MCF 10A (cell line): ENCODE measurements at regions not wholly inside any gene's neighbourhood (a gene's known extent, or its start where the extent isn't known, plus 50 kb on each side); places are given as distances from the start of the nearest gene placed in this dataset.

Experiments
- BruUV-seq: library from RNA; stranded (reverse); fragments of 400-500 nt; replicated peaks from 2 replicates; lab custom pipeline; 2021; lab: Mats Ljungman, UMichigan
- CTCF ChIA-PET: fragments of 300-600 bp; sonication (Branson Sonifier 250); formaldehyde crosslinking; extraction: SDS; loops from one replicate; lab custom pipeline; 2021; ENCODE audit warnings: antibody characterized with exemption, inconsistent platforms; lab: Yijun Ruan, JAX
- POLR2A ChIA-PET: fragments of 300-600, 350-650 bp; sonication (Branson Sonifier 250); formaldehyde crosslinking; extraction: SDS; loops from one replicate; lab custom pipeline; 2020; ENCODE audit warnings: antibody characterized with exemption, inconsistent platforms; lab: Yijun Ruan, JAX
- DNase-seq: peaks from one replicate; pipeline ENCODE4 v3.0.0-alpha.2; 2018; ENCODE audit not compliant: unreplicated experiment
- H3K27ac Mint-ChIP-seq: one replicate; pipeline ENCODE4 v1.8.0; 2022; ENCODE audit warnings: mild to moderate bottlenecking, low read depth, mixed read lengths; ENCODE audit not compliant: unreplicated experiment
- H3K27me3 Mint-ChIP-seq: one replicate; pipeline ENCODE4 v1.8.0; 2022; ENCODE audit warnings: mixed read lengths; ENCODE audit not compliant: insufficient read depth, unreplicated experiment
- H3K36me3 Mint-ChIP-seq: one replicate; pipeline ENCODE4 v1.8.0; 2022; ENCODE audit warnings: mild to moderate bottlenecking, moderate library complexity, mixed read lengths; ENCODE audit not compliant: insufficient read depth, unreplicated experiment
- H3K4me1 Mint-ChIP-seq: one replicate; pipeline ENCODE4 v1.8.0; 2022; ENCODE audit warnings: mixed read lengths; ENCODE audit not compliant: insufficient read depth, unreplicated experiment
- H3K4me3 Mint-ChIP-seq: one replicate; pipeline ENCODE4 v1.8.0; 2022; ENCODE audit warnings: mild to moderate bottlenecking, moderate library complexity, mixed read lengths; ENCODE audit not compliant: unreplicated experiment
- H3K9me3 Mint-ChIP-seq: one replicate; pipeline ENCODE4 v1.8.0; 2022; ENCODE audit warnings: mixed read lengths; ENCODE audit not compliant: unreplicated experiment
- CTCF ChIP-seq: fragments of 200-600 bp; IDR thresholded peaks from one replicate; pipeline ENCODE4 v1.8.0; 2022; ENCODE audit warnings: antibody characterized with exemption, mild to moderate bottlenecking; ENCODE audit not compliant: unreplicated experiment
- intact Hi-C: fragments of 100-400 bp; cut with micrococcal nuclease; formaldehyde crosslinking; loops from 2 replicates; pipeline ENCODE4 v1.14.1; 2022

- POLR2A ChIA-PET = no interaction called here
- CTCF ChIA-PET = interaction anchor here (0.9 to 2.6 kb wide), 3 partner anchors 22 to 279 kb away, joined by 3 to 31 read pairs (median 5); no protein-coding TSS in a partner anchor
- H3K36me3 Mint-ChIP-seq = no peaks in the 10 kb centered on the region
- no peaks in the 10 kb centered on the region for H3K9me3 Mint-ChIP-seq
- no TSS peak for BruUV-seq
- no peaks in the 10 kb centered on the region for H3K4me1 Mint-ChIP-seq
- TF ChIP-seq CTCF = no peak
- H3K27ac Mint-ChIP-seq = no peak overlapping the region
- no peak overlapping the region for H3K4me3 Mint-ChIP-seq
- intact Hi-C loops = no loop called here
- no peak for DNase-seq
- H3K27me3 Mint-ChIP-seq = no peaks in the 10 kb centered on the region
Measured at GRCh38 chr4:81348778-81349094, 123.0 kb downstream of the RASGEF1B start.

GRCh38 chr4:81348086-81348777, 123.5 kb downstream of the RASGEF1B start:
- POLR2A ChIA-PET = no interaction called here
- no peak overlapping the region for H3K4me3 Mint-ChIP-seq
- TF ChIP-seq CTCF = no peak
- no peaks in the 10 kb centered on the region for H3K27me3 Mint-ChIP-seq
- H3K4me1 Mint-ChIP-seq = no peaks in the 10 kb centered on the region
- DNase-seq = no peak
- H3K27ac Mint-ChIP-seq = no peak overlapping the region
- H3K9me3 Mint-ChIP-seq = no peaks in the 10 kb centered on the region
- intact Hi-C loops = no loop called here
- CTCF ChIA-PET = interaction anchor here (0.8 to 2.6 kb wide), 4 partner anchors 88 to 982 kb away, joined by 3 to 31 read pairs (median 4); no protein-coding TSS in a partner anchor
- H3K36me3 Mint-ChIP-seq = no peaks in the 10 kb centered on the region
- BruUV-seq = no TSS peak

GRCh38 chr4:81346719-81347118, 125.0 kb downstream of the RASGEF1B start:
- CTCF ChIA-PET = interaction anchor here (0.6 to 2.3 kb wide), 4 partner anchors 262 to 1386 kb away, joined by 3 to 12 read pairs (median 4); no protein-coding TSS in a partner anchor
- no peak overlapping the region for H3K4me3 Mint-ChIP-seq

GRCh38 chr4:81343536-81343935, 128.2 kb downstream of the RASGEF1B start:
- no TSS peak for BruUV-seq
- Mint-ChIP-seq H3K9me3 (no peaks in the 10 kb centered on the region), H3K27me3 (no peaks in the 10 kb centered on the region), H3K36me3 (no peaks in the 10 kb centered on the region), H3K4me1 (no peaks in the 10 kb centered on the region), H3K4me3 (no peak overlapping the region), H3K27ac (no peak overlapping the region)
- CTCF ChIA-PET = interaction anchor here (1.2 to 1.9 kb wide), 2 partner anchors 9 to 274 kb away, joined by 4 to 5 read pairs; no protein-coding TSS in a partner anchor
- POLR2A ChIA-PET = no interaction called here
- TF ChIP-seq CTCF = no peak
- no peak for DNase-seq
- intact Hi-C loops = no loop called here

More at GRCh38 chr4:81346719-81347118, 125.0 kb downstream of the RASGEF1B start:
- Mint-ChIP-seq H3K27ac (no peak overlapping the region), H3K9me3 (no peaks in the 10 kb centered on the region), H3K36me3 (no peaks in the 10 kb centered on the region), H3K4me1 (no peaks in the 10 kb centered on the region), H3K27me3 (no peaks in the 10 kb centered on the region)
- TF ChIP-seq CTCF = no peak
- POLR2A ChIA-PET = no interaction called here
- DNase-seq = no peak
- intact Hi-C loops = no loop called here
- BruUV-seq = no TSS peak
